Stimulated activated CD8-positive, alpha-beta memory T cell treated with anti-CD3 and anti-CD28 coated beads, Interleukin-7, amount 100 ng/mL, for 48 hours (primary cell): ENCODE measurements at regions not wholly inside any gene's neighbourhood (a gene's known extent, or its start where the extent isn't known, plus 50 kb on each side); places are given as distances from the start of the nearest gene placed in this dataset.

Source experiments
- DNase-seq, 2 donors: peaks; one replicate each; pipeline ENCODE4 v3.0.0-alpha.2; 2020; ENCODE audit warnings: low read depth in 1 of 2; ENCODE audit errors: extremely low read depth in 1 of 2

DNA sequence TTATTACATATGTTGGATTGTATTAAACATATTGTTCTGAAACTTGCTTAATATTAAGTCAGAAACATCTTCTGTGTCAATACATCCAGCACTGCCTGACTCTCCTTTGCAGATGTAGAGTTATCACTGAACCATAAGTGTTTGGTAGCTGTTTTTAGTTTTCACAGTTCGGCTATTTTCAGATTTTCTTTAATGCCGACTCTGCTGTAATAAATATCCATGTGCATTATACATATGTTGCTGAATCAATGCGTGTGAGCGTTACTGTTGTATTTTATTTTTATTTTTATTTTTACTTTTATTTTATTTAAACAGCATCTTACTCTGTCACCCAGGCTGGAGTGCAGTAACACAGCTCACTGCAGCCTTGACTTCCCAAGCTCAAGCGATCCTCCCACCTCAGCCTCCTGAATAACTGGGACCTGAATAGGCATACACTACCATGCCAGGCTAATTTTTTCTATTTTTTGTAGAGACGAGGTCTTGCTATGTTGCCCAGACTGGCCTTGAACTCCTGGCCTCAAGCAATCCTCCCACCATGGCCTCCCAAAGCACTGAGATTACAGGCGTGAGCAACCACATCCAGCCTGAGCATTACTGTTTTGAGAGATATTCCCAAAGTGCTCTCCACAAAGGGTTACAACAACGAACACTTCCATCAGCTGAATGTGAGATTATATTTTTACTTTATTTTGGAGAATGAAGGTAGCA lies 50.7 kb upstream of the NOCT start:
- no peak for DNase-seq

DNA sequence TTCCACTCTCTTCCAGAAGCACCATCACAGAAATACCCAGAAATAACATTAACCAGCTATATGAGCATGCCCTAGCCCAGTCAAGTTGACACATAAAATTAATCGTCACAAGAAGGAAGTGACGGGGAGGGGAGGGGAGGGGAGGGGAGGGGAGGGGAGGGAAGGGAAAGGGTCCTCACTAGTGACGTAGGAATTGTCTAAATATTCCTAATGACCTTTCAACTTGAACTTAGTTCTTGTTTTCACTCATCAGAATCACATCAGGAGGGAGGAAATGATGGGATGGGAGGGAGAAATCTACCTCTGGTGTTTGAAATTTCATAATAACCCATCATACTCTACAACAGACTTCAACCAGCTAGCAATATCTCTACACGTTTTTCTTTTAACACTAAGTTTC lies 52.2 kb upstream of the NOCT start:
- no peak for DNase-seq

DNA sequence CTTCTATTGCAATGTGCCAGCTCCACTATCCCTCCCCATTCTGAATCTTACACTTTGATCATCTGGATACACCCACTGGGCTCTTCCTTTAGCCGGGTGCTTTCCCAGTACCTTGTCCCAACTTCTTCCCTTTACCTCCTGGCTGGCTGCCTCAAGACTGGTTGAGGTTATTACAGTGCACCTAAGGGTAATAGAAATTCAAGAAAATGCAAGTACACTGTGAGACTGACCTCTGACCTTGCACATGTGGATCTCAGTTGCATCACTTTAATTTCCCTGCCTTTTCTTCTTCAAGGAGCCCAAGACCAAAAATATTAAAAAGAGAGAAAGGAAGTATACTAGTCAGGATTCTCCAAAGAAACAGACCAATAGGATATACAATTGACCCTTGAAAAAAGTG lies 53.9 kb upstream of the NOCT start:
- no peak for DNase-seq

DNA sequence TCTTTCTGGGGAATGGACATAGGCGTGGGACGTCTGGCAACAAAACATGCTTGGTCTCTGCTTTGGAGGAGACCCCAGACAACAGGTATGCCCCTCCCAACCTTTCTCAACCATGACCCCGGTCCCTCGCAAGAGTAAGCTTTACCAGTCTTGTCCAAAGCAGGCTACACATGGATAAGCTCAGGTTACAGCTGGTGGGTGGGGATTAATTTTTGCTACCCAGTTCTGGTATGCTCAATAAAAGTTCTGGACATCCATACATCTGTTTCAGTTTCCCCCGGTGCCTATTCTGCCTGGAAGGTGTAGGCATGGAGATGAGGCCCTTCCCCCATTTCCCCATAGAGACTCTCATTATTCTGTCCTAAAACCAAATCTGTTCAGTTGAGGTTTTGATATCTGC lies 54.5 kb upstream of the NOCT start:
- no peak for DNase-seq

DNA sequence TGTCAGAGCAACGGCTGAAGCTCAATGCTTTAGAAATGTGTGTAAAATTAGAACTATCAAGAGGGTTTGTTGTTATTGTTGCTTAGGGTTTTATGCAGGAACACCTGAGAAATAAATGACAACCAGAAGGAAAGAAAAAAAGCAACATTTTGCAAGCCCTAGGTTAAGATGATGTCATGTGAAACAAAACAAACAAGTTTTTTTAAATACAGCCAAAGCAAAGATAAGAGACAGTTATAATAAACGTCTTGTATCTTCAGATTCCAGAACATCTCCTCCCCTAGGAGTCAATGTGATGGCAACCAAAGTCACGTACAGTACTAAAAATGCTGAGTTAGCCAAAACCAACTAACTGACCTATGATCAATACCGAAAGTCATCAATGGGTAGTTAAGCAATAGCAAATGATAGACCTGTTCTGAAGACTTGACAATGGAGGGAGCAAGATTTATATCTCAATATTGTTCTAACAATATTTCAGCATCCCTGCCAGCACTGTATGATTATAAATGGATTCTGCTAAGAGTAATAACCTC lies 55.3 kb upstream of the NOCT start:
- no peak for DNase-seq

GRCh38 chr4:138959097-138959815 lies 56.3 kb upstream of the NOCT start:
- no peak for DNase-seq

GRCh38 chr4:138958519-138958918 lies 57.1 kb upstream of the NOCT start:
- no peak for DNase-seq

DNA sequence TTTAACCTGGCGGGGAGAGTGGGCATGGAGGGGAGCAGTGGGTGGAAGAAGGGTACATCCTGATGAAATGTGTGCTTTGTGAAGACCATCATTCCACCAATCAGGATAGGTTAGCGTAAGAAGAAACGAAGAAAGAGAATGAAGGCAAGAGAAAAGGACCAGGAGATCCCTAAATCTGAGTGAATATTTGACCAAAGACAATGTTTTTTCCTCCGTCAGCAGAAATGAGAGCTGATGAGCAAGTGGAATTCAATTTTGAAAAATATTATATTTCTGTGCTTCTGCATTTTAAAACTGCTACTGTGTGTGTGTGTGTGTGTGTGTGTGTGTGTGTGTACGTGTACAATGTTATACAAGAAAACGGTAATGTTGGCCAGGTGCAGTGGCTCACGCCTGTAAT lies 58.3 kb upstream of the NOCT start:
- no peak for DNase-seq

- no peak for DNase-seq
These were observed 61.2 kb upstream of the NOCT start for GRCh38 chr4:138954428-138954827.

- DNase-seq, result no peak
These were observed 61.6 kb upstream of the NOCT start for GRCh38 chr4:138953961-138954371.

DNA sequence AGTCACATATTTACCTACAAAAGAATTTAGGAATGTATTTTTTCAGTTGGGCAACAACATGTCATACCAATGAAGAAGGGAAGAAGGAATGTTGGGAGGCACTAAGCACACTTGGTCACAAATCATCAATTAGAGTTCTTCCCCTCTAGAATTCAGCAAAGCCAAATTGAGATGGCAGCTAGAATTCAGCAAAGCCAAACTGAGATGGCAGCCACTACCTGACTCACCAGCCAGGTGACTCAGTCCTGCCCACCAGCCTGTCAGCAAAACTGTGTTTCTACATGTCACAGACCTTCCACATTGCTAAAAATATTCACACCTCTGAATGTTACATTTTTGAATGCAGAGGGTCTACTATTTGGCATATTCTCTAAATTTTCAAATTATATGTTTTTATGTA lies 63.2 kb upstream of the NOCT start:
- DNase-seq, result peak in 1 of 2 donors; percentile 12

GRCh38 chr4:138951764-138952163 lies 63.8 kb upstream of the NOCT start:
- no peak for DNase-seq

- no peak for DNase-seq
These were observed 65.7 kb upstream of the NOCT start for GRCh38 chr4:138949866-138950265.

DNA sequence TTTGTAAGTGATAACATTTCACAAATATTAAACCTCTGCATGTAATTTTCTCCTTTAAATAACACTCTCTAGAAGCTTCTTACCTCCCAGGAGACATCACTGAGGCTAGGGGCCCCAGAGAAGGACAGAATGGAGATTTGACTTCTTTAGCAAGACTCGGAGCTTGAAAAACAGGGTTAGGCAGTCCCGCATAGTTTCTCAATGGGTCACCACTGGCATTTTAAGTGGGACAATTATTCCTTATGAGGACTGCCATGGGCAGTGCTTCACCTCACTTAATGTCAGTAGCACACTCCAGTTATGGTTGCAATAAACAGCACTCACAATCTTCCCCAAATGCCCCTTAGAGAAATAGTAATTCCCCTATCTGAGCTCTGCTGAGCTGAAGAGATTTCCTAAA lies 66.7 kb upstream of the NOCT start:
- DNase-seq, result no peak

- DNase-seq, result no peak
These were observed 69.3 kb upstream of the NOCT start for GRCh38 chr4:138946306-138946705.

DNA sequence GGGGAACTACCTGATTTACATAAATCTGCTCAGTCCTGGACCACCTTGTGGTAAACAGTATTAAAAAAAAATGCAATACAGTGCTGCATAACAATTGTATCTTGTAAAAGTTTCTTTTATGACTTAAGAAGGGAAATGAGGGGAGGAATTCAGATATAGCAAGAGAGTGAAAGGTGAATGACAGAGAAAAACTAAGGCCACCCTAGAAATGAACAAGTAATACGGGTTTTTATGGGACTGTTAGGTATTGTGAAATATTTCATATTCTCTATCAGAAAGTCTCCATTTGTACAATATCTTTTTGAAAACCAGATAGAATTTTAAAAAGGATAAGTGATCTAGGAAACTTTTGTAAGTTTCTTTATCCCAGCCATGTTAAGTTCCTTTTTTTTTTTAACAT lies 69.7 kb upstream of the NOCT start:
- DNase-seq, result no peak

DNA sequence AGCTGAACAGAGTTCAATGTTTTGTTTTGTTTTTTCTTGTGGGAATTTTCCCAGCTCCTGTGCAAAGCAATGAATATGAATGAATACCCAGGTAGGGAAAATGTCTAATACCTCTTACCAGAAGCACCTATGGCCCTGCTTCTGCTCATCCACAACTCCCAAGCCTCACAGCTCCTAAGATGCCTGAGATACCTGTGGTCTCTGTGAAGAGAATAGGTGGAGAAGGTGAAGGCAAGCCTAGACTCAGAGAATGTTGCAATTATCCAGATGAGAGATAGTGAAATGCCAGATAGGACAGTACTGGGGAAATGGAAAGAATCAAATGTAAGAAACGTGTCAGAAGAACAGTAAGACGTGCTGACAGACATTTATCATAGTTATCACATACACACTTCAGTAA lies 70.2 kb upstream of the NOCT start:
- DNase-seq, result no peak

- DNase-seq, result no peak
These were observed 71.7 kb upstream of the NOCT start for GRCh38 chr4:138943893-138944292.

- DNase-seq, result no peak
These were observed 74.5 kb upstream of the NOCT start for GRCh38 chr4:138941037-138941436.

DNA sequence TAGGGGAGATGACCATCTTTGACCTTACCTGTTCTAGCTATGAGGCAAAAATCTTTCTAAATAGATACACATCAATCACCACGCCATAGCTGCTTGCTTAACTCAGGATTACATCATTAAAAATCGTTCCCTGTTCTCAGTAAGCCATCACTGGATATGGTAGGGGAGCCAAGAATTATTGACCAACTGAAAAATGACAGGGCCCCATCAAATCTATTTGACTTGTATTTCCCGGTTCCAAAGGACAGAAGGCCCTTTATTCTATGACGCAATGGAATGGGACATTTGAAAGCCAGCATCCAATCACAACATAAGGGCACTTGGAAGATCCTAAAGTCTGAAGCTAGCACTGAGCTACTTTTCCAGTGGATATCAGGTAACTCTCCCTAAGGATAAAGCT lies 75.6 kb upstream of the NOCT start:
- DNase-seq, result no peak

DNA sequence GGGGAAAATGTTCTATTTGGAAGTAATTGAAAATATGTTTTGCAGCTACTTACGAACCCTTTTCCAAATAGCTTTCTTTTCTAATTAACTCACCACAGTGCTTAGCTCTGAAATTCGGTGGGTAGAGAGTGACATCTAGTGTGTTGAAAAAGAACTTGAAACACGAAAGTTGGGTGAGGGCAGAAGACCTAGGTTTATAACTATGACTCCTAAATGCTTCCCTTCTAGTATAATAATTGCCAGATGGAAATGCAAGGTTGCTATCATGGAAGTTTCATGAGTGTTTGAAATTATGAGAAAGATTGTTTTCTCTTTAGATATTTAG lies 77.3 kb upstream of the NOCT start:
- no peak for DNase-seq

- DNase-seq, result no peak
These were observed 80.3 kb upstream of the NOCT start for GRCh38 chr4:138935135-138935807.
